Neural cell (in vitro differentiated cells): ENCODE measurements at regions not wholly inside any gene's neighbourhood (a gene's known extent, or its start where the extent isn't known, plus 50 kb on each side); places are given as distances from the start of the nearest gene placed in this dataset.

Experiments used
- H2AFZ ChIP-seq: fragments of 200-600, 300-800 bp; sonication (generic), shearing (Covaris generic); 2 replicates; pipeline ENCODE4 v1.6.0; 2014; ENCODE audit warnings: low read depth, mild to moderate bottlenecking, antibody characterized with exemption, low read length, moderate library complexity
- H3F3A ChIP-seq: fragments of 200-600 bp; shearing (Covaris generic); 2 replicates; pipeline ENCODE4 v1.6.1; 2016; ENCODE audit warnings: mild to moderate bottlenecking, moderate library complexity, mixed read lengths, antibody characterized with exemption, low read length; ENCODE audit not compliant: insufficient read depth, poor library complexity, severe bottlenecking
- H3K27ac ChIP-seq: fragments of 200-600, 300-800 bp; sonication (generic), shearing (Covaris generic); 2 replicates; pipeline ENCODE4 v1.5.1; 2014; ENCODE audit warnings: mild to moderate bottlenecking, low read length, moderate library complexity
- H3K27me3 ChIP-seq: fragments of 300-800, 200-600 bp; sonication (generic), shearing (Covaris generic); 2 replicates; pipeline ENCODE4 v1.6.0; 2014; ENCODE audit warnings: mild to moderate bottlenecking, low read depth, low read length, moderate library complexity; ENCODE audit not compliant: insufficient read depth
- H3K36me3 ChIP-seq: fragments of 300-800, 200-600 bp; sonication (generic), shearing (Covaris generic); 2 replicates; pipeline ENCODE4 v1.5.1; 2014; ENCODE audit warnings: mild to moderate bottlenecking, antibody characterized with exemption, low read length, moderate library complexity; ENCODE audit not compliant: insufficient read depth
- H3K4me2 ChIP-seq: fragments of 300-800, 200-600 bp; sonication (generic), shearing (Covaris generic); 2 replicates; pipeline ENCODE4 v1.6.0; 2014; ENCODE audit warnings: mild to moderate bottlenecking, low read length
- H3K4me3 ChIP-seq: fragments of 300-800, 200-600 bp; sonication (generic), shearing (Covaris generic); 2 replicates; pipeline ENCODE4 v1.5.1; 2014; ENCODE audit warnings: mild to moderate bottlenecking, low read length, moderate library complexity
- H3K79me2 ChIP-seq: fragments of 200-600 bp; shearing (Covaris generic); replicated peaks from 2 replicates; pipeline ENCODE4 v1.6.0; 2014; ENCODE audit warnings: mild to moderate bottlenecking, low read length, moderate library complexity; ENCODE audit not compliant: insufficient read depth
- H3K9ac ChIP-seq: fragments of 300-800, 200-600 bp; sonication (generic), shearing (Covaris generic); 2 replicates; pipeline ENCODE4 v1.6.1; 2016; ENCODE audit warnings: mild to moderate bottlenecking, low read length, mixed read lengths
- H3K9me2 ChIP-seq: fragments of 200-600 bp; shearing (Covaris generic); 2 replicates; pipeline ENCODE4 v1.6.1; 2016; ENCODE audit warnings: mild to moderate bottlenecking, low read length, mixed read lengths; ENCODE audit not compliant: insufficient read depth
- H3K9me3 ChIP-seq: fragments of 200-600, 300-800 bp; sonication (generic), shearing (Covaris generic); 2 replicates; pipeline ENCODE4 v1.6.1; 2016; ENCODE audit warnings: mild to moderate bottlenecking, mixed run types, low read length, moderate library complexity, mixed read lengths
- H4K20me1 ChIP-seq: fragments of 200-600 bp; shearing (Covaris generic); 2 replicates; pipeline ENCODE4 v1.6.1; 2016; ENCODE audit warnings: mild to moderate bottlenecking, mixed run types; ENCODE audit not compliant: insufficient read depth
- CTCF ChIP-seq: fragments of 450-650 bp; IDR thresholded peaks from 2 replicates; pipeline ENCODE4 v1.5.1; 2014; ENCODE audit warnings: antibody characterized with exemption, mild to moderate bottlenecking, moderate library complexity; ENCODE audit not compliant: poor library complexity, severe bottlenecking
- EP300 ChIP-seq: fragments of 450-650 bp; conservative IDR thresholded peaks from 2 replicates; pipeline ENCODE4 v1.6.1; 2014; ENCODE audit warnings: antibody characterized with exemption, mild to moderate bottlenecking, moderate library complexity; ENCODE audit not compliant: poor library complexity, severe bottlenecking
- EZH2 ChIP-seq: fragments of 200-600, 300-800 bp; shearing (Covaris generic), sonication (generic); IDR thresholded peaks from 2 replicates; pipeline ENCODE4 v1.6.1; 2014; ENCODE audit warnings: antibody characterized with exemption, low read length, borderline replicate concordance, mild to moderate bottlenecking; ENCODE audit not compliant: insufficient read depth, poor library complexity, severe bottlenecking
- MXI1 ChIP-seq: fragments of 450-650 bp; conservative IDR thresholded peaks from 2 replicates; pipeline ENCODE4 v1.6.1; 2014; ENCODE audit warnings: antibody characterized with exemption, mild to moderate bottlenecking; ENCODE audit not compliant: poor library complexity, severe bottlenecking
- POLR2AphosphoS5 ChIP-seq: IDR thresholded peaks from 2 replicates; pipeline ENCODE4 v1.6.1; 2012
- RAD21 ChIP-seq: fragments of 450-650 bp; conservative IDR thresholded peaks from 2 replicates; pipeline ENCODE4 v1.6.1; 2014; ENCODE audit warnings: antibody characterized with exemption, mild to moderate bottlenecking, moderate library complexity
- REST ChIP-seq: IDR thresholded peaks from 2 replicates; pipeline ENCODE4 v1.6.1; 2012; ENCODE audit warnings: borderline replicate concordance
- SMC3 ChIP-seq: fragments of 450-650 bp; conservative IDR thresholded peaks from 2 replicates; pipeline ENCODE4 v1.6.1; 2014; ENCODE audit warnings: antibody characterized with exemption, mild to moderate bottlenecking, moderate library complexity; ENCODE audit not compliant: poor library complexity
- TAF1 ChIP-seq: IDR thresholded peaks from 2 replicates; pipeline ENCODE4 v1.6.1; 2012; ENCODE audit warnings: low read depth

- Histone ChIP-seq H3K36me3 (no peaks in the 10 kb centered on the region), H3F3A (no peaks in the 10 kb centered on the region), H3K4me3 (no peak overlapping the region), H3K9me3 (no peaks in the 10 kb centered on the region), H4K20me1 (no peaks in the 10 kb centered on the region), H3K9ac (no peak overlapping the region), H3K27me3 (no peaks in the 10 kb centered on the region), H3K79me2 (no peaks in the 10 kb centered on the region), H3K27ac (no peak overlapping the region), H3K9me2 (no peaks in the 10 kb centered on the region), H3K4me2 (no peak overlapping the region), H2AFZ (no peak overlapping the region)
- TF ChIP-seq SMC3 (no peak), RAD21 (no peak), EP300 (no peak), REST (no peak), EZH2 (no peak), TAF1 (no peak), CTCF (no peak), POLR2AphosphoS5 (no peak), MXI1 (no peak)
Observed at GRCh38 chr4:108519208-108519833, 101.1 kb upstream of the RPL34 start.

DNA sequence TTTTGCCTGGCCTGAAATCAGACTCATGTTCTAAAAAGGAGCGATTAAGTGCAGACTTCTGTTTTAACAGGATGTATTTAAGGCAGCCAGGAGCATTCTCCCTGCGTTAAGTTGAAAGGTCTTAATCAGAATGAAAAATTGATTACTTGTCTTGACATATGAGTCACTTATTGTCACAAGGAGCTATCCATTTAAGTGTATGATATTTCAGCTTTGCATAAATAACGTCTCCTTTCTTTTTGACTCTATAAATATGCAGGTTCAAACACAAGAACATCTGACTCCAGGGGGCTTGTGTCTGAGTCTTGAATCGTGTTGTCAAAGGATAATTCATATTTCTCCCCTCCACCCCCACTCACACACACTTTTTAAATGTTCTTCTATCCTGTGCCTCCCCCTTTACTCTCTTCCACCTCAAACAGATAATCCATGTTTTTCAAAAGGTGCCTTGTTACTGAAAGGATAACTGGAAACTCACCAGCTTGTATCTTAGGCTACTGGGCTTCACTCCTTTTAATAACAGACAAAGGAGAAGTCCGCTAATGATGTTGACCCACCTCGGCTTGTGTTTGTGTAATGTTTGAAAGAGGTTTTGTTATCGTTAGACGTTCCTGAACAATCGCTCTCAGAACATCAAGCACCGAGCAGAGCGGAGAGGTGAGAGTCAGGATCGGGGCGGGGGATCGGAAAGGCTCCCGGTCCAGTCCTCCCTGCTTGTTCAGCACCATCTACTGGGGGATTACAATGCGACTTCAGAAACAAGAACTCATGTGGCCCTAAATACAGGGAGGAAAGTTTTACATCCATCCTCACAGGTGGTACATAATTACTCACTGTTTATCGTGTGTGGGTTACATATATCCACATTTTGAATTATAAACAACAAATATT, 107.5 kb upstream of the RPL34 start:
- Histone ChIP-seq H3K9me2 (no peaks in the 10 kb centered on the region), H3K9ac (no peak overlapping the region), H3K79me2 (no peaks in the 10 kb centered on the region), H3K4me2 (peak overlapping the region; percentile 53), H4K20me1 (no peaks in the 10 kb centered on the region), H3K4me3 (peak overlapping the region; percentile 60), H3F3A (no peaks in the 10 kb centered on the region), H3K9me3 (no peaks in the 10 kb centered on the region), H2AFZ (no peak overlapping the region), H3K27ac (no peak overlapping the region), H3K27me3 (no peaks in the 10 kb centered on the region), H3K36me3 (no peaks in the 10 kb centered on the region)
- peak; percentile 17 for TF ChIP-seq POLR2AphosphoS5
- TF ChIP-seq TAF1, result no peak
- TF ChIP-seq REST, result no peak
- peak; percentile 72 for TF ChIP-seq CTCF
- peak; percentile 19 for TF ChIP-seq MXI1
- peak; percentile 53 for TF ChIP-seq EP300
- TF ChIP-seq RAD21, result peak; percentile 74
- peak; percentile 75 for TF ChIP-seq SMC3
- TF ChIP-seq EZH2, result no peak
